ENCODE measurements at regions not wholly inside any gene's neighbourhood (a gene's known extent, or its start where the extent isn't known, plus 50 kb on each side); places are given as distances from the start of the nearest gene placed in this dataset.

- H3K27ac ChIP-seq, result no peak overlapping the region
- TF ChIP-seq, protein P1, sequence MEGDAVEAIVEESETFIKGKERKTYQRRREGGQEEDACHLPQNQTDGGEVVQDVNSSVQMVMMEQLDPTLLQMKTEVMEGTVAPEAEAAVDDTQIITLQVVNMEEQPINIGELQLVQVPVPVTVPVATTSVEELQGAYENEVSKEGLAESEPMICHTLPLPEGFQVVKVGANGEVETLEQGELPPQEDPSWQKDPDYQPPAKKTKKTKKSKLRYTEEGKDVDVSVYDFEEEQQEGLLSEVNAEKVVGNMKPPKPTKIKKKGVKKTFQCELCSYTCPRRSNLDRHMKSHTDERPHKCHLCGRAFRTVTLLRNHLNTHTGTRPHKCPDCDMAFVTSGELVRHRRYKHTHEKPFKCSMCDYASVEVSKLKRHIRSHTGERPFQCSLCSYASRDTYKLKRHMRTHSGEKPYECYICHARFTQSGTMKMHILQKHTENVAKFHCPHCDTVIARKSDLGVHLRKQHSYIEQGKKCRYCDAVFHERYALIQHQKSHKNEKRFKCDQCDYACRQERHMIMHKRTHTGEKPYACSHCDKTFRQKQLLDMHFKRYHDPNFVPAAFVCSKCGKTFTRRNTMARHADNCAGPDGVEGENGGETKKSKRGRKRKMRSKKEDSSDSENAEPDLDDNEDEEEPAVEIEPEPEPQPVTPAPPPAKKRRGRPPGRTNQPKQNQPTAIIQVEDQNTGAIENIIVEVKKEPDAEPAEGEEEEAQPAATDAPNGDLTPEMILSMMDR (IDR thresholded peaks at IDR 0.05), result no peak
- TF ChIP-seq ZFX (IDR thresholded peaks at IDR 0.05; ENCODE audit: borderline replicate concordance), result no peak
These were observed 402.1 kb downstream of the KCTD8 start for GRCh38 chr4:44046491-44046890.

- no peak overlapping the region for H3K27ac ChIP-seq
- TF ChIP-seq ZFX (IDR thresholded peaks at IDR 0.05; ENCODE audit: borderline replicate concordance), result no peak
- TF ChIP-seq, protein P1 (IDR thresholded peaks at IDR 0.05), result no peak
These were observed 391.9 kb downstream of the KCTD8 start for GRCh38 chr4:44056721-44057151.

- no peak overlapping the region for H3K27ac ChIP-seq
- TF ChIP-seq ZFX (IDR thresholded peaks at IDR 0.05; ENCODE audit: borderline replicate concordance), result no peak
- TF ChIP-seq, protein P1 (IDR thresholded peaks at IDR 0.05), result no peak
These were observed 377.8 kb downstream of the KCTD8 start for GRCh38 chr4:44070843-44071242.

DNA sequence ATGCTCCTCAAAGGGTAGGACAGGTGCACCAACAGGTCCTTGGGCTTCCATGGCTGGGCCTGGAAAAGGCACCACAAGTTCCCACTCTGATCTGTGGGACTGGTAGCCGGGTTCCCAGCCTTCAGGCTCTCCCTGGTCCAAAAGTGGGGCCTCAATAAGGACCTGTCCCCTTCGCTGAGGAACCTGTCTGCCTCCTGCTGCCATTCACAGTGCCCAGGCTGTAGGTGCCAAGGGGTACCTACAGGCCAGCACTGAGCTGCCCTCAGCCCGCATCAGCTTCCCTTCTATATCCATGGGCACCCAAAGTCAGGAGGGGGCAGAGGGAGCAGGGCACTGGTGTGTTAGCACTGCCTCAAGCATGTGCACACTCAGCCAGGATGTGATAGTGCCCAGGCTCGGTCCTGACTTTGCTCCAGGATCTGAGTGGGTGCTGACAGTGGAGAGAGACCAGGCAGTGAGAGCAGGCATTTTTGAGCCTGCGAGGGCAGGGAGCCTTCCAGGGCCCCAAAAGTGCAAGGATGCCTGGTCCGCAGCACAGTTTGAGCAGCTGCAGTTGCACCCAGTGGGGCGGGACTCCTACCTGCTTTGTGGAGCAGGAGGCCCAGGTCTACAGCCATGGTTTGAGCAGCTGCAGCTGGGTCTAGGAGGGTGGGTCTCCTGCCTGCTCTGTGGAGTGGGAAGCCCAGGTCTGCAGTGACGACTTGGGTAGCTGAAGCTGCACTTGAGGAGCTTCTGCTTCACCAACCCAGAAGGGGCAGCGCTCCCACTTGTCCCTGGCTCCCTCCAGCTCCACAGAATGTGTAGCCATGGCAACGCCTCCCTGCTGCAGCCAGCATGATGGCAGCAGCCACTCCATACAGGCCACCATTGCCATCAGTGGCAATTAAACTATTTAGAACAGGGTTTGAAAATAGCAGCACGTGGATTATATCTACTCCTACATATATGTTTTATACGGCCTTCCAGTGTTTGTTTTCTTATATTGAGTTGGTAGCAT is 376.4 kb downstream of the KCTD8 start:
- H3K27ac ChIP-seq, result no peak overlapping the region
- TF ChIP-seq, protein P1 (IDR thresholded peaks at IDR 0.05), result no peak
- TF ChIP-seq ZFX (IDR thresholded peaks at IDR 0.05; ENCODE audit: borderline replicate concordance), result no peak

- no peak for TF ChIP-seq ZFX (IDR thresholded peaks at IDR 0.05; ENCODE audit: borderline replicate concordance)
- TF ChIP-seq, protein P1 (IDR thresholded peaks at IDR 0.05), result no peak
- H3K27ac ChIP-seq, result no peak overlapping the region
These were observed 361.9 kb downstream of the KCTD8 start for GRCh38 chr4:44086753-44087152.

- no peak overlapping the region for H3K27ac ChIP-seq
- no peak for TF ChIP-seq ZFX (IDR thresholded peaks at IDR 0.05; ENCODE audit: borderline replicate concordance)
These were observed 355.2 kb downstream of the KCTD8 start for GRCh38 chr4:44093390-44093789.

DNA sequence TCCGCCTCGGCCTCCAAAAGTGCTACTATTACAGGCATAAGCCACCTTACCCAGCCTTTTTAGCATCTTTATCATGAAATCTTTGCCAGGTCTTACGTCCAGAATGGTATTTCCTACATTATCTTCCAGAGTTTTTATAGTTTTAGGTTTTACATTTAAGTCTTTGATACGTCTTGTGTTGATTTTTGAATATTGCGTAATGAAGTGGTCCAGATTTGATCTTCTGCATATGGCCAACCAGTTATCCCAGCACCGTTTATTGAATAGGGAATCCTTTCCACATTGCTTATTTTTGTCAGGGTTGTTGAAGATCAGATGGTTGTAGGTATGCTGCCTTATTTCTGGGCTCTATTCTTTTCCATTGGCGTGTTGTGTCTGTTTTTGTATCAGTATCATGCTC is 349.6 kb downstream of the KCTD8 start:
- TF ChIP-seq, protein P1 (IDR thresholded peaks at IDR 0.05), result no peak
- no peak for TF ChIP-seq ZFX (IDR thresholded peaks at IDR 0.05; ENCODE audit: borderline replicate concordance)
- H3K27ac ChIP-seq, result no peak overlapping the region

Measured in 22Rv1 (cell line).